ENCODE measurements at regions not wholly inside any gene's neighbourhood (a gene's known extent, or its start where the extent isn't known, plus 50 kb on each side); places are given as distances from the start of the nearest gene placed in this dataset.
A peak's percentile ranks its signal among the peaks of the same experiment; 100 is the strongest.

GRCh38 chr6:95804847-95805541, 210.8 kb upstream of the FUT9 start (continued):
- TF ChIP-seq RAD21 (IDR thresholded peaks at IDR 0.05; ENCODE audit: insufficient read depth, low read depth, low read length) (no peak), RBBP5 (conservative IDR thresholded peaks at IDR 0.05) (no peak), GABPA (IDR thresholded peaks at IDR 0.05; ENCODE audit: low read depth) (peak; percentile 51; the same call in 1 of the 2 replicates), ZNF384 (IDR thresholded peaks at IDR 0.05; ENCODE audit: borderline replicate concordance, low read depth, low read length) (no peak), YY1 (IDR thresholded peaks at IDR 0.05; ENCODE audit: low read depth, low read length) (no peak), FOXM1 (IDR thresholded peaks at IDR 0.05; ENCODE audit: low read depth, low read length) (0 out of 2 replicates have a peak, but pooled peaks have one; percentile 54), CBFB (IDR thresholded peaks at IDR 0.05; ENCODE audit: low read depth) (0 out of 2 replicates have a peak, but pooled peaks have one; percentile 32), MTA2 (IDR thresholded peaks at IDR 0.05; ENCODE audit: low read depth) (peak; percentile 56), BCL11A (IDR thresholded peaks at IDR 0.05; ENCODE audit: low read depth, low read length) (peak; percentile 57; the same call in 1 of the 2 replicates), DPF2 (IDR thresholded peaks at IDR 0.05) (0 out of 2 replicates have a peak, but pooled peaks have one; percentile 44), YBX1 (IDR thresholded peaks at IDR 0.05) (no peak), SPI1 (IDR thresholded peaks at IDR 0.05; ENCODE audit: borderline replicate concordance, insufficient read depth, low read depth, low read length) (peak; percentile 47; the same call in 1 of the 2 replicates), PBX3 (IDR thresholded peaks at IDR 0.05; ENCODE audit: insufficient replicate concordance, low read depth, low read length) (no peak), ETV6 (conservative IDR thresholded peaks at IDR 0.05 in 1 of 2, IDR thresholded peaks at IDR 0.05 in 1 of 2; ENCODE audit: borderline replicate concordance in 1 of 2, low read depth in 1 of 2) (peak in 1 of 2 experiments; percentile 22; a peak in 1 of 4 replicates), ZNF687 (IDR thresholded peaks at IDR 0.05) (no peak), TCF3 (IDR thresholded peaks at IDR 0.05; ENCODE audit: borderline replicate concordance, insufficient read depth, low read depth, low read length) (no peak), CBX3 (IDR thresholded peaks at IDR 0.05; ENCODE audit: borderline replicate concordance, low read depth) (no peak), RCOR1 (conservative IDR thresholded peaks at IDR 0.05; ENCODE audit: low read depth, low read length) (no peak), E2F4 (IDR thresholded peaks at IDR 0.05; ENCODE audit: low read depth, low read length) (no peak), JUND (IDR thresholded peaks at IDR 0.05; ENCODE audit: low read depth, low read length) (no peak), ESRRA (IDR thresholded peaks at IDR 0.05; ENCODE audit: low read length) (no peak), TCF7 (IDR thresholded peaks at IDR 0.05; ENCODE audit: borderline replicate concordance) (peak; percentile 65; the same call in 1 of the 2 replicates), CHD1 (IDR thresholded peaks at IDR 0.05; ENCODE audit: low read depth, low read length) (no peak), MEF2A (IDR thresholded peaks at IDR 0.05; ENCODE audit: insufficient read depth, low read depth, low read length) (peak; percentile 28; the same call in 1 of the 2 replicates), NFIC (IDR thresholded peaks at IDR 0.05; ENCODE audit: low read depth, low read length) (peak; percentile 85), EZH2 (IDR thresholded peaks at IDR 0.05; ENCODE audit: borderline replicate concordance, control insufficient read depth, low read depth, low read length) (no peak)

Measured in GM12878 (cell line).